GM21825 (cell line): ENCODE measurements at regions not wholly inside any gene's neighbourhood (a gene's known extent, or its start where the extent isn't known, plus 50 kb on each side); places are given as distances from the start of the nearest gene placed in this dataset.

ENCODE experiments used
- ATAC-seq: cut with Tn5 transposase; IDR thresholded peaks from one replicate; pipeline ENCODE4 v1.9.1; 2021; ENCODE audit warnings: mild to moderate bottlenecking, moderate library complexity; ENCODE audit not compliant: unreplicated experiment

DNA sequence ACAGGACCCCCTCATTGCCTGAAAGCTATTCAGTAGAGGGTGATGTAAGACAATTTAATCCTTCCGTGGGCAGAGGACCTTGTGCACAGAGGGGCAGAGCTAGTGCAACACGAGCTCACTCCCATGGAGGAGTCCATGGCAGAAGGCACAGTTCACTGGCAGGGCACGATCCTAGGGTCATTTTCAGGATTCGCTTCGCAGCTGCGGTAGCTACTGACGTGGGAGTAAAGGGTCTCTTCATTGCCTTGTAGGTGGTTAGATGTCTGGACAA, 207.8 kb downstream of the FOXO1 start:
- no peak for ATAC-seq

- ATAC-seq = no peak
These were observed 206.3 kb downstream of the FOXO1 start for GRCh38 chr13:40460116-40460515.

- ATAC-seq = no peak
These were observed 202.0 kb downstream of the FOXO1 start for GRCh38 chr13:40464337-40465014.

DNA sequence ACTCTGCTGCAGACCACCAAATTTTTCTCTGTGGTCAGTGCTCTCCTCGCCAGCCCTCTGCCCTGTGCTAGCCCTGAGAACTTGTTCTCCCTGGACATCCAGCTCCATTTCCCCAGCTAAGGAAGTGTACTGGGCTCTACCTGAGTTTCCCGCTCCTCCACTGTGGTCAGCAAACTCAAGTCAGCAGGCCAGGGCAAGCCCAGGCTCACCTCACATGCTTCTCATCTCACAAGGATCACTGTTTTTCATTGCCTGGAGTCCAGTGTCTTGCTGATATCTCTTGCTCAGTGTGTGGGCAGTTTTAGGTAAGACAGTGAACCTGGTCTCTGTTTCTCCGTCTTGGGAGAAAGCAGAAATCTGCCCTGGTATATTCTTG, 201.4 kb downstream of the FOXO1 start:
- ATAC-seq = no peak

DNA sequence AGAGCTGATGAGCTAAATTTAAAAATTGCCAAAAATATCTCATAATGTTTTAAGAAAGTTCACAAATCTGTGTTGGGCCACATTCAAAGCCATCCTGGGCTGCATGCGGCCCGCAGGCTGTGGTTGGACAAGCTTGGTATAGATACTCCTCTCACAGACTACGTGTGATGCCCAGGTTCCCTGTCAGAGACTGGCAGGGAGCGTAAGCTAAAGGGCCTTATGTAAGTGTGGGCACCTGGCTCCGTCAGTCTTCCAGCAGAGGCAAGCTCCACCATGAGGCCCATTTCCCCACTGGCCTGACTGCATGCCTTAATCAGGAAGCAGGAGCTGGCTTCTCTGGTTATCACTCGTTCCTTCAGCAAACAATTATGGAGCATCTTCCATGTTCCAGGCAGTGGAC, 200.2 kb downstream of the FOXO1 start:
- ATAC-seq = no peak

- no peak for ATAC-seq
These were observed 198.1 kb downstream of the FOXO1 start for GRCh38 chr13:40468227-40468838.

- ATAC-seq = no peak
These were observed 196.7 kb downstream of the FOXO1 start for GRCh38 chr13:40469581-40470310.

DNA sequence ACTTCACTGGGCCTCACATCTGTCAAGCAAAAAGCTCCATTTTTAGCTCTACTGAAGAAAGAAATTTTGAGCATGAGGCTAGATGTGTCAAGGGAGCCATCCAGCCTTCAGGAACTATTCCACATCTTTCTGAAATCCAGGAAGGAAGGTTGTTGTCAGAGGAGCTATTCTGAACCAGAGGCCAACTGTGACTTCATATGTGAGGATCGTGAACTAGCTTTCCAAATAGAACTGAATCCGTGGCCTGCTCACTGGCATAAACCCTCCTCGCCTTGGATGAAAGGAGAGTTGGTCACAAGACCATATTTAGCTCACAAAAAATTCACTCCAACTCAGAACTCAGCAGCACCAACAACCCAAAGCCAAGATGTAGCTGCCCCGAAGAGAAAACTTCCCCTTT, 195.8 kb downstream of the FOXO1 start:
- no peak for ATAC-seq

- ATAC-seq = no peak
These were observed 195.4 kb downstream of the FOXO1 start for GRCh38 chr13:40471076-40471475.

DNA sequence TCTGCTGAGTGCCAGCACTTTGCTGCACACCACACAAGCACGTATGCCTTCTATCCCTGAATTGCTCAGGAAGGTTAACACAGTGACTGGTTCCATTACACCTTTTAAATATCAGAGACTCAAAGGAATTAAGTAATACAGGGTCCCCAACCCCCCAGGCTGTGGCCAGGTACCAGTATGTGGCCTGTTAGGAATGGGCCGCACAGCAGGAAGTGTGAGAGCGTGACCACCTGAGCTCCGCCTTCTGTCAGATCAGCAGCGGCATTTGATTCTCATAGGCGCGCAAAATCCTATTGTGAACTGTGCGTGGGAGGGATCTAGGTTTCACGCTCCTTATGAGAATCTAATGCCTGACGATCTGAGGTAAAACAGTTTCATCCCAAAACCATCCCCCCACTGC, 194.5 kb downstream of the FOXO1 start:
- no peak for ATAC-seq

DNA sequence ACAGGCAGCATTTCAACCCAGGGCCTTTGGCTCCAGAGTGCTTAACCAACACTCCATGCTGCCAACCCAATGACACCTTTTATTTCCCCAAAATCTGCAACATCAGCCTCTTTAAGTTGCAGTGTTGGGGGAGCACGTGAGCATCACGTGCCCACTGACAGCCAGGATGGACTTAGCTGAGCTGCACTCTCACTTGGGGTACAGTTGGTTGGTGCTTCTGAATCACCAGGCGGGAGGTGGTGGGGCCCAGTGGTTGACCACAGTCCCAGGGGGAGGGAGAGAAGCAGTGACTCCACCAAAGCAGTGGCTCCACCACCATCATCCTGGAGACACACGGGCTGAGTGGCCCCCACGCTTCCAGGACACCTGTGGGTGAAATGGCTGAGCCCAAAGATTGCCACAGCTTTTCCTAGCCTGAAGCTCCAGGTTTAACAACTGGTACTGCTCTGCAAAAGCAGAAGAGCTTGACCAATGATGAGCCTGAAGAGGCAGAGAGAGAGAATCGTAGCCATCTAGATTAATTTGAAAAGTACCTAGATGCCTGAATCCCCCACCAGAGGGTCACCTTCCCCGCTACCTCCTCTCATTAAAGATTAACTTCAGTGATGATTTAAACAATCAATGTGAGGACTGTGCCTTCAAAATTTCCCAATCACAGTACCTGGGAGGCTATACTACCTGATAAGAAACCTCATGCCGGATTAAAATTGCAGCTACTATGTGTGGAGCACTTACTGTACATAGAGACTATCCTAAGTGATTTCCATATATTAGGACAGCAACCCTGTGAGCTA, 193.8 kb downstream of the FOXO1 start:
- ATAC-seq = no peak

- ATAC-seq = no peak
These were observed 190.8 kb downstream of the FOXO1 start for GRCh38 chr13:40475617-40476016.

GRCh38 chr13:40476175-40476958, 190.1 kb downstream of the FOXO1 start:
- no peak for ATAC-seq

DNA sequence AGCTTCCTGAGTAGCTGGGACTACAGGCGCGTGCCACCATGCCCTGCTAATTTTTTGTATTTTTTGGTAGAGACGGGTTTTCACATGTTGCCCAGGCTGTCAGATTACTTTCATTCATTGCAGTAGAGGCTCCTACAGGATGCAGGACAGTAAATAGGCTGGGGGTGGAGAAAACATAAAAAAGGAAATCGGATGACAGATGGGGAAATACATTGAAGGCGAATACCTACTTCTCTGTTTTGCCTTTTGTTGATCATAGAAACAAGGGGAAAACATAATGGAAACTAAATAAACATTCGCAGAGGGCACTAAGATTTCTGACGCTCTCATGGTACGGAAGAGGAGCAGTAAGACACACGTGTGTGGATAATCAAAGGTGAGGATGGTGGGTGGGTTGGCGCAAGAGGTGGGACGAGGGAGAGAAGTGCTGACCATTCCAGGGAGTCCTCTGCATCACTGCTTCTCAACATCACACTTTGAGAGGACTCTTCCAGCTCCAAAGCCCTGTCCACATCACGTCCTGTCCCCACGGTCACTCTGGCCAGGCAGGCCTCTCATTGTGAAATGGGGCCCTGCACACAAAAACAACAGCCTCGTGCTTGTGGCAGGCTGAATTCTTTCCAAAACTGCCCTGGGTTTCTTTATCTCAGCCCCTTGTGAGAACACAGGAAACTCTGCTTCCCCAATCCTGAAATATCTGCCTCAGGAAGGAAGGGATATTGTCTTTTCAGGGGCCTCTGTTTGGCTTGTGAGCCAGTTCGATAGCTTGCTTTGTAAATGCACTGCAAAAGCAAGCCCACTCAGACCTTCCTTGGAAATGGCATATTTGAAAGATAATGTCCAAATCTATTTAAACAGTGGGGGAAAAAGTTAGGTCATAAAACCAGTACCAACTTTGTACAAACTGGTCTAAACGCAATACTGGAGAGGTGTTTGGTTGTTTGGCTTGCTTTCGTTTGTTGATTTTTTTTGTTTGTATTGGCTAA, 188.5 kb downstream of the FOXO1 start:
- ATAC-seq = no peak

DNA sequence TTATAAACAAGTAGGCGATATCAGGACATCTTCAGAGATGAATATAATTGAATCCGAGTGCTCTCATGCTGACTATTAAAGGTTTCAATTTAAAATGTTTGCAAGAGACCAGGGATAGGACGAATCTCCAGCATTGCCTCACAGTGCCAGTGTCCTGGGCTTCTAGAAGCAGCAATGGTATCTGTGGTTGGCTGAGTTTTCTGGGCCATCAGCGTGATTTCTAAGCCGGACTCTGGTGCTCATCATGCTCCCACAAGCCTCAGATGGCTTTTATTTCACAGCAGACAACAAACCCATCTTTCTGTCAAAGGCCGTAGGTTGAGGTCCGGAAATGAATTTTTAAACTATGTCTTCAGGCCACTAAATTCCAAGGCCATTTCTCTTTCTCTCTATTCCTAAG, 187.7 kb downstream of the FOXO1 start:
- no peak for ATAC-seq

GRCh38 chr13:40479196-40479845, 187.1 kb downstream of the FOXO1 start:
- ATAC-seq = no peak

DNA sequence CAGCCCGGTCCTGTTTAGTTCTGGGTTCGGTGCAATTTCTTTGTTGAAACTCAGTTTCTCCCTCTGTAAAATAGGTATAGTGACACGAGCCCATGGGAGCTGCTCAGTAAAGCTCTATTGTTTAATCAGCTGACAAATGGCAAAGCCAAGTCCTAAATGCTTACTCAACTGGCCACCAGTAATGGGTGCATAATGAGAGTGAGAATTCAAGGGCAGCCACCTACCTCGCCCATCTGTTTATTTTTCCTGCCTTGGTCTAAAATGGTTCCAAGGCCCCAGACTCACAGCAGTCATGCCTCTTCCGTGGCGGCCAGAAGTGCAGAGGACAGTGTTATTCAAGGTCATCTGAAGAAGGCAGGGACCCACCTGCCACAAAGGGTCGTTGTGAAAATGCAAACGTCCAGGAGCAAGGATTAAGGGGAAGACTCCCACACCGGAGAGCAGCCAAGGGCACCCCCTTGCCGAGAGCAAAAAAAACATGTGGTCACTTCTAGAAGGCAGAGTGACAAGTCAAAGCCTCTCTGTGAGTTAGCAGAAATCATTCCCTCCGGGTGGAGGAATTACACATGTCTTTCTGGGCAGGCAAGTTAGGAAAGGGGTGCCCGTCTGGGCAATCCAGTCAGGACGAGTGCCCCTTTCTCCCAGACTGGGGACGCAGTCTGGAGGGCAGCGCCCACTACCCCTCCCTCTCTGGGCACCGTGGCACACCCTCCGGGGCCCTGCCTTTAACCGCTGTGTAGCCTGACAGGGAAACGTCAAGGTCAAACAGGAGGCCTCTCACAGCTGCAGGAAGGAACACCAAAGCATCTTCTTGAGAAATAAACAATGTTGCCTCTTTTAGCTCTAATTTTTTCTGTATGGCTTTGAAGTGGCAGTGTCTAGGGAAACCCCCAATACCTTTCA, 186.2 kb downstream of the FOXO1 start:
- no peak for ATAC-seq

- ATAC-seq = no peak
These were observed 185.4 kb downstream of the FOXO1 start for GRCh38 chr13:40480915-40481516.
